HepG2 (cell line): ENCODE measurements at regions not wholly inside any gene's neighbourhood (a gene's known extent, or its start where the extent isn't known, plus 50 kb on each side); places are given as distances from the start of the nearest gene placed in this dataset.
A peak's percentile ranks its signal among the peaks of the same experiment; 100 is the strongest.

Experiments used
- CEBPB ChIP-seq: IDR thresholded peaks from 2 replicates; pipeline ENCODE4 v1.6.1; 2011; ENCODE audit warnings: low read depth, low read length, improper control_type of control experiment, borderline replicate concordance
- CHD2 ChIP-seq: IDR thresholded peaks from 2 replicates; pipeline ENCODE4 v1.6.1; 2011; ENCODE audit warnings: low read depth, low read length, improper control_type of control experiment
- CHD4 ChIP-seq: fragments of 200-600 bp; sonication (generic); IDR thresholded peaks from 2 replicates; pipeline ENCODE4 v1.7.0; 2017; ENCODE audit warnings: mild to moderate bottlenecking, low read length, borderline replicate concordance
- EZH2 ChIP-seq: conservative IDR thresholded peaks from 2 replicates; pipeline ENCODE4 v1.6.1; 2012; ENCODE audit warnings: mild to moderate bottlenecking, low read depth, low read length, moderate library complexity
- HDAC1 ChIP-seq: sonication (generic); formaldehyde crosslinking; IDR thresholded peaks from 2 replicates; pipeline ENCODE4 v1.5.1; 2020; ENCODE audit warnings: mild to moderate bottlenecking, missing genetic modification reagents
- HIVEP1 ChIP-seq: sonication (generic); formaldehyde crosslinking; IDR thresholded peaks from 2 replicates; pipeline ENCODE4 v1.4.0; 2020; ENCODE audit warnings: mild to moderate bottlenecking, missing genetic modification reagents
- HOXA7 ChIP-seq: sonication (generic); formaldehyde crosslinking; IDR thresholded peaks from 2 replicates; pipeline ENCODE4 v1.8.1; 2022; ENCODE audit warnings: mild to moderate bottlenecking, missing genetic modification reagents, moderate library complexity
- MAFF ChIP-seq: IDR thresholded peaks from 2 replicates; pipeline ENCODE4 v1.6.1; 2011; ENCODE audit warnings: low read depth, low read length, improper control_type of control experiment
- NFE2L1 ChIP-seq: sonication (generic); formaldehyde crosslinking; IDR thresholded peaks from 2 replicates; pipeline ENCODE4 v1.4.0; 2020; ENCODE audit warnings: missing genetic modification reagents, mild to moderate bottlenecking, borderline replicate concordance
- PCBP2 ChIP-seq: fragments of 200-400 bp; formaldehyde crosslinking; optimal IDR thresholded peaks from 2 replicates; pipeline ENCODE3; 2018; ENCODE audit warnings: low read length, low read depth; ENCODE audit not compliant: poor library complexity, severe bottlenecking
- SRY ChIP-seq: sonication (generic); formaldehyde crosslinking; IDR thresholded peaks from 2 replicates; pipeline ENCODE4 v1.8.0; 2022; ENCODE audit warnings: mild to moderate bottlenecking, missing genetic modification reagents
- TCF7 ChIP-seq: sonication (generic); IDR thresholded peaks from 2 replicates; pipeline ENCODE4 v1.6.1; 2016; ENCODE audit warnings: antibody characterized with exemption, low read depth
- TRAFD1 ChIP-seq: sonication (generic); formaldehyde crosslinking; IDR thresholded peaks from 2 replicates; pipeline ENCODE4 v1.5.1; 2020; ENCODE audit warnings: missing genetic modification reagents, mild to moderate bottlenecking, borderline replicate concordance
- XRCC5 ChIP-seq: fragments of 200-400 bp; formaldehyde crosslinking; optimal IDR thresholded peaks from 2 replicates; pipeline ENCODE3; 2017; ENCODE audit warnings: mild to moderate bottlenecking, low read length
- ZNF547 ChIP-seq: sonication (generic); formaldehyde crosslinking; IDR thresholded peaks from 2 replicates; pipeline ENCODE4 v1.5.1; 2020; ENCODE audit warnings: mild to moderate bottlenecking, missing genetic modification reagents
- ZSCAN30 ChIP-seq: sonication (generic); formaldehyde crosslinking; IDR thresholded peaks from 2 replicates; pipeline ENCODE4 v1.5.0; 2020; ENCODE audit warnings: mild to moderate bottlenecking, missing genetic modification reagents
- TF ChIP-seq, protein P1 (sequence below): sonication (generic); formaldehyde crosslinking; IDR thresholded peaks from 2 replicates; pipeline ENCODE4 v1.5.0; 2020; ENCODE audit warnings: missing genetic modification reagents
- TF ChIP-seq, protein P2 (sequence below): IDR thresholded peaks from 2 replicates; pipeline ENCODE4 v1.6.1; 2012; ENCODE audit warnings: low read depth, low read length, improper control_type of control experiment
- TF ChIP-seq, protein P3 (sequence below): sonication (generic); formaldehyde crosslinking; IDR thresholded peaks from 2 replicates; pipeline ENCODE4 v1.5.1; 2020; ENCODE audit warnings: mild to moderate bottlenecking, missing genetic modification reagents, moderate library complexity

DNA sequence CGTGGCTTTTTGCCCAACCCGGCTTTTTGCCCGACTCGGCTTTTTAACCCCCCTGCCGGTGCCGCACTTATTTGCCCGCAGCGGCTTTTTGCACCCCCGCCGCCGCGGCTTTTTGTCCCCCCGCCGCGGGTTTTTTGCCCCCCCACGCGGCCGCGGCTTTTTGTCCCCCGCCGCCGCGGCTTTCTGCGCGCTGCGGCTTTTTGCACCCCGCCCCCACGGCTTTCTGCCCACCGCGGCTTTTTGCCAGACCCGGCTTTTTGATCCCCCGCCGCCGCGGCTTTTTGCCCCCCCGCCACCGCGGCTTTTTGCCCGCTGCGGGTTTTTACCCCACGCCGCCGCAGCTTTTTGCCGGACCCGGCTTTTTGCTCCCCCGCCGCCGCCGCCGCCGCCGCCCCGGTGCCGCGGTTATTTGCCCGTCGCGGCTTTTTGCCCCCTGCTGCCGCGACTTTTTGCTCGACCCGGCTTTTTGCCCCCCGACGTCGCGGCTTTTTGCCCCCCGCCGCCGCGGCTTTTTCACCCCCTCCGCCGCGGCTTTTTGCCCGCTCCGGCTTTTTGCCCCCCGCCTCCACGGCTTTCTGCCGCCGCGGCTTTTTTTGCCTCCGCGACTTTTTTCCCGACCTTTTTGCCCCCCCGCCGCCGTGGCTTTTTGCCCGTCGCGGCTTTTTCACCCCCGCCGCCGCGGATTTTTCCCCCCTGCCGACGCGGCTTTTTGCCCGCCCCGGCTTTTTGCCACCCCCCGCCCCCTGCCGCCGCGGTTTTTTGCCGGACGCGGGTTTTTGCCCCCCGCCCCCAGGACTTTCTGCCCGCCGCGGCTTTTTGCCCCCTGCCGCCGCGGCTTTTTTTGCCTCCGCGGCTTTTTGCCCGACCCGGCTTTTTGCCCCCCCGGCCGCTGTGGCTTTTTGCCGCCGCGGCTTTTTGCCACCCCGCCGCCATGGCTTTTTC lies 2786.5 kb downstream of the RPIA start (continued):
- TF ChIP-seq, protein P1, sequence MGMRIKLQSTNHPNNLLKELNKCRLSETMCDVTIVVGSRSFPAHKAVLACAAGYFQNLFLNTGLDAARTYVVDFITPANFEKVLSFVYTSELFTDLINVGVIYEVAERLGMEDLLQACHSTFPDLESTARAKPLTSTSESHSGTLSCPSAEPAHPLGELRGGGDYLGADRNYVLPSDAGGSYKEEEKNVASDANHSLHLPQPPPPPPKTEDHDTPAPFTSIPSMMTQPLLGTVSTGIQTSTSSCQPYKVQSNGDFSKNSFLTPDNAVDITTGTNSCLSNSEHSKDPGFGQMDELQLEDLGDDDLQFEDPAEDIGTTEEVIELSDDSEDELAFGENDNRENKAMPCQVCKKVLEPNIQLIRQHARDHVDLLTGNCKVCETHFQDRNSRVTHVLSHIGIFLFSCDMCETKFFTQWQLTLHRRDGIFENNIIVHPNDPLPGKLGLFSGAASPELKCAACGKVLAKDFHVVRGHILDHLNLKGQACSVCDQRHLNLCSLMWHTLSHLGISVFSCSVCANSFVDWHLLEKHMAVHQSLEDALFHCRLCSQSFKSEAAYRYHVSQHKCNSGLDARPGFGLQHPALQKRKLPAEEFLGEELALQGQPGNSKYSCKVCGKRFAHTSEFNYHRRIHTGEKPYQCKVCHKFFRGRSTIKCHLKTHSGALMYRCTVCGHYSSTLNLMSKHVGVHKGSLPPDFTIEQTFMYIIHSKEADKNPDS: 0 out of 2 replicates have a peak, but pooled peaks have one; percentile 46
- TF ChIP-seq, protein P2, sequence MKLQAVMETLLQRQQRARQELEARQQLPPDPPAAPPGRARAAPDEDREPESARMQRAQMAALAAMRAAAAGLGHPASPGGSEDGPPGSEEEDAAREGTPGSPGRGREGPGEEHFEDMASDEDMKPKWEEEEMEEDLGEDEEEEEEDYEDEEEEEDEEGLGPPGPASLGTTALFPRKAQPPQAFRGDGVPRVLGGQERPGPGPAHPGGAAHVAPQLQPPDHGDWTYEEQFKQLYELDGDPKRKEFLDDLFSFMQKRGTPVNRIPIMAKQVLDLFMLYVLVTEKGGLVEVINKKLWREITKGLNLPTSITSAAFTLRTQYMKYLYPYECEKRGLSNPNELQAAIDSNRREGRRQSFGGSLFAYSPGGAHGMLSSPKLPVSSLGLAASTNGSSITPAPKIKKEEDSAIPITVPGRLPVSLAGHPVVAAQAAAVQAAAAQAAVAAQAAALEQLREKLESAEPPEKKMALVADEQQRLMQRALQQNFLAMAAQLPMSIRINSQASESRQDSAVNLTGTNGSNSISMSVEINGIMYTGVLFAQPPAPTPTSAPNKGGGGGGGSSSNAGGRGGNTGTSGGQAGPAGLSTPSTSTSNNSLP: no peak
- TF ChIP-seq PCBP2 (no peak), HDAC1 (CRISPR knock-in tag) (0 out of 2 replicates have a peak, but pooled peaks have one; percentile 33), HOXA7 (CRISPR knock-in tag) (no peak), ZNF547 (CRISPR knock-in tag) (peak; percentile 41; the same call in 1 of the 2 replicates), SRY (CRISPR knock-in tag) (no peak; the same call in 1 of the 2 replicates), MAFF (no peak), CHD2 (no peak), TCF7 (peak; percentile 52; the same call in 1 of the 2 replicates), EZH2 (peak; percentile 100), XRCC5 (peak; percentile 55), NFE2L1 (CRISPR knock-in tag) (no peak), HIVEP1 (CRISPR knock-in tag) (0 out of 2 replicates have a peak, but pooled peaks have one; percentile 27), CHD4 (peak; percentile 67; the same call in 1 of the 2 replicates), CEBPB (no peak), TRAFD1 (CRISPR knock-in tag) (no peak), ZSCAN30 (CRISPR knock-in tag) (no peak)
- TF ChIP-seq, protein P3, sequence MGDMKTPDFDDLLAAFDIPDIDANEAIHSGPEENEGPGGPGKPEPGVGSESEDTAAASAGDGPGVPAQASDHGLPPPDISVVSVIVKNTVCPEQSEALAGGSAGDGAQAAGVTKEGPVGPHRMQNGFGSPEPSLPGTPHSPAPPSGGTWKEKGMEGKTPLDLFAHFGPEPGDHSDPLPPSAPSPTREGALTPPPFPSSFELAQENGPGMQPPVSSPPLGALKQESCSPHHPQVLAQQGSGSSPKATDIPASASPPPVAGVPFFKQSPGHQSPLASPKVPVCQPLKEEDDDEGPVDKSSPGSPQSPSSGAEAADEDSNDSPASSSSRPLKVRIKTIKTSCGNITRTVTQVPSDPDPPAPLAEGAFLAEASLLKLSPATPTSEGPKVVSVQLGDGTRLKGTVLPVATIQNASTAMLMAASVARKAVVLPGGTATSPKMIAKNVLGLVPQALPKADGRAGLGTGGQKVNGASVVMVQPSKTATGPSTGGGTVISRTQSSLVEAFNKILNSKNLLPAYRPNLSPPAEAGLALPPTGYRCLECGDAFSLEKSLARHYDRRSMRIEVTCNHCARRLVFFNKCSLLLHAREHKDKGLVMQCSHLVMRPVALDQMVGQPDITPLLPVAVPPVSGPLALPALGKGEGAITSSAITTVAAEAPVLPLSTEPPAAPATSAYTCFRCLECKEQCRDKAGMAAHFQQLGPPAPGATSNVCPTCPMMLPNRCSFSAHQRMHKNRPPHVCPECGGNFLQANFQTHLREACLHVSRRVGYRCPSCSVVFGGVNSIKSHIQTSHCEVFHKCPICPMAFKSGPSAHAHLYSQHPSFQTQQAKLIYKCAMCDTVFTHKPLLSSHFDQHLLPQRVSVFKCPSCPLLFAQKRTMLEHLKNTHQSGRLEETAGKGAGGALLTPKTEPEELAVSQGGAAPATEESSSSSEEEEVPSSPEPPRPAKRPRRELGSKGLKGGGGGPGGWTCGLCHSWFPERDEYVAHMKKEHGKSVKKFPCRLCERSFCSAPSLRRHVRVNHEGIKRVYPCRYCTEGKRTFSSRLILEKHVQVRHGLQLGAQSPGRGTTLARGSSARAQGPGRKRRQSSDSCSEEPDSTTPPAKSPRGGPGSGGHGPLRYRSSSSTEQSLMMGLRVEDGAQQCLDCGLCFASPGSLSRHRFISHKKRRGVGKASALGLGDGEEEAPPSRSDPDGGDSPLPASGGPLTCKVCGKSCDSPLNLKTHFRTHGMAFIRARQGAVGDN (CRISPR knock-in tag): peak; percentile 37
